Right atrium auricular region (tissue), 2 donors: ENCODE measurements at regions not wholly inside any gene's neighbourhood (a gene's known extent, or its start where the extent isn't known, plus 50 kb on each side); places are given as distances from the start of the nearest gene placed in this dataset.

ENCODE experiments used
- DNase-seq: peaks from one replicate; pipeline ENCODE4 v3.0.0-alpha.2; 2019; ENCODE audit warnings: low spot score
- H3K27ac ChIP-seq, 2 donors: fragments of 200-600 bp; sonication (generic); 1 replicate in 1 of 2; 2 replicates in 1 of 2; pipeline ENCODE4 v1.5.1; 2016 to 2019
- H3K27me3 ChIP-seq, 2 donors: fragments of 200-600 bp; sonication (generic); one replicate each; pipeline versions ENCODE4 v1.5.1 to v1.6.0; 2017 to 2019
- H3K36me3 ChIP-seq: fragments of 200-600 bp; sonication (generic); one replicate; pipeline ENCODE4 v1.5.1; 2016
- H3K4me1 ChIP-seq, 2 donors: fragments of 200-600 bp; sonication (generic); one replicate each; pipeline versions ENCODE4 v1.5.1 to v1.6.0; 2017 to 2019
- H3K4me3 ChIP-seq, 2 donors: fragments of 200-600 bp; sonication (generic); 1 replicate in 1 of 2; 2 replicates in 1 of 2; pipeline ENCODE4 v1.5.1; 2017 to 2019; ENCODE audit warnings: mild to moderate bottlenecking in 1 of 2, moderate library complexity in 1 of 2
- H3K9me3 ChIP-seq, 2 donors: fragments of 200-600 bp; sonication (generic); one replicate each; pipeline ENCODE4 v1.5.1; 2019
- TF ChIP-seq, protein P1 (sequence below), 2 donors: fragments of 200-600 bp; sonication (generic); IDR thresholded peaks; one replicate each; pipeline ENCODE4 v1.5.1; 2019; ENCODE audit warnings: antibody characterized with exemption in 2 of 2

DNA sequence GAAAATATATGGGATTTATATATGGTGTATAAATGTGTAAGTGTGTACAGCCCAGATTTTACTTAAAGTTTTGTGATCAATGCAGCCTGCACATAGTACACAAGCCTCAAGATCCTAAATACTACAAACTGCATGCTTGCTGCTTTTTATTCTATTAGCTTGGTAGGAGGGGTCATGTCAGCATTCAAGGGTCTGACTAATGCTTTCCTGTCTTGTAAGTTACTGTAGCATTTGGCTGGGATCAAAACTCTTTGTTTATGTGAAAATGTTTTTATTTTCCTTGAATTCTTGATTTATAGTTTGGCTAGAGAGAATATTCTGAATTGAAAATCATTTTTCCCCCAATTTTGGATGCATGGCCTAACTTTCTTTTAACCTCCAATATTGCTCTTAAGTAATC lies 370.9 kb downstream of the NSUN3 start:
- no peak for DNase-seq
- H3K9me3 ChIP-seq: no peaks in the 10 kb centered on the region
- TF ChIP-seq, protein P1, sequence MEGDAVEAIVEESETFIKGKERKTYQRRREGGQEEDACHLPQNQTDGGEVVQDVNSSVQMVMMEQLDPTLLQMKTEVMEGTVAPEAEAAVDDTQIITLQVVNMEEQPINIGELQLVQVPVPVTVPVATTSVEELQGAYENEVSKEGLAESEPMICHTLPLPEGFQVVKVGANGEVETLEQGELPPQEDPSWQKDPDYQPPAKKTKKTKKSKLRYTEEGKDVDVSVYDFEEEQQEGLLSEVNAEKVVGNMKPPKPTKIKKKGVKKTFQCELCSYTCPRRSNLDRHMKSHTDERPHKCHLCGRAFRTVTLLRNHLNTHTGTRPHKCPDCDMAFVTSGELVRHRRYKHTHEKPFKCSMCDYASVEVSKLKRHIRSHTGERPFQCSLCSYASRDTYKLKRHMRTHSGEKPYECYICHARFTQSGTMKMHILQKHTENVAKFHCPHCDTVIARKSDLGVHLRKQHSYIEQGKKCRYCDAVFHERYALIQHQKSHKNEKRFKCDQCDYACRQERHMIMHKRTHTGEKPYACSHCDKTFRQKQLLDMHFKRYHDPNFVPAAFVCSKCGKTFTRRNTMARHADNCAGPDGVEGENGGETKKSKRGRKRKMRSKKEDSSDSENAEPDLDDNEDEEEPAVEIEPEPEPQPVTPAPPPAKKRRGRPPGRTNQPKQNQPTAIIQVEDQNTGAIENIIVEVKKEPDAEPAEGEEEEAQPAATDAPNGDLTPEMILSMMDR (IDR thresholded peaks at IDR 0.05): no peak
- H3K27me3 ChIP-seq: no peaks in the 10 kb centered on the region
- no peaks in the 10 kb centered on the region for H3K36me3 ChIP-seq
- H3K4me3 ChIP-seq: no peak overlapping the region
- no peak overlapping the region for H3K27ac ChIP-seq
- H3K4me1 ChIP-seq: no peaks in the 10 kb centered on the region

DNA sequence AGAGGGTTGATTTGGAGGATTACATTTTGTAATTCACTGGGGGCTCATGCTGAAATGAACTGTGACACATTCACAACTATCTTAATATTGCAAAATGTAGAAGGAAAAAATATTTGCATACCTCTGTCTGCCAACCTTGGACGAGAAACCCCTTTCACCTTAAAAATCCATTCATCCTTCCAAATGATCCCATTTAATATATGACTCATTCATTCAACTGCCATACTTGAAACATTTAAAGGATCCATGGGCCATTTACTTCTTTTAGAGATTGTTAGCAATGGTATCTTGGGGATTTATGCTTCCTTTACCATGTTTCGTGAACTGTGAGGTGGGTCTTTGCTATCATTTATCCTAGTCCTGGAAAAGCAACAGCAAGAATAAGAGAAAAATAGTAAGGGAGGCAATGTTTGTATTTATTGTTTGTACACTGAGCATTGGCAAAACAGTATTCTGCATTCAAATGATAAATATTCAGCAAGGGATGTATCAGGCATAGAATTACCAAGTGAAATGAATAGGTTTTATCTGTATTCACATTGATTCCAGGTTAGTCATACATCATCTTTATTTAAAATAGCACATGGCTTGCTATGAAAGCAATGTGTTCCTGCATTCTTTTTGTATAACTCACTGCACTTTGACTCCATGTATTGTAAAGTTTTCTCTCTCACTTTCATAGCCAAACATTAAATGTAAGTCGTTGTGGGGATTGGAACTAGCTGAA lies 378.1 kb downstream of the NSUN3 start:
- no peaks in the 10 kb centered on the region for H3K27me3 ChIP-seq
- no peak overlapping the region for H3K27ac ChIP-seq
- no peaks in the 10 kb centered on the region for H3K36me3 ChIP-seq
- no peak overlapping the region for H3K4me3 ChIP-seq
- H3K4me1 ChIP-seq: no peaks in the 10 kb centered on the region
- TF ChIP-seq, protein P1 (IDR thresholded peaks at IDR 0.05): no peak
- H3K9me3 ChIP-seq: no peaks in the 10 kb centered on the region
- DNase-seq: no peak

DNA sequence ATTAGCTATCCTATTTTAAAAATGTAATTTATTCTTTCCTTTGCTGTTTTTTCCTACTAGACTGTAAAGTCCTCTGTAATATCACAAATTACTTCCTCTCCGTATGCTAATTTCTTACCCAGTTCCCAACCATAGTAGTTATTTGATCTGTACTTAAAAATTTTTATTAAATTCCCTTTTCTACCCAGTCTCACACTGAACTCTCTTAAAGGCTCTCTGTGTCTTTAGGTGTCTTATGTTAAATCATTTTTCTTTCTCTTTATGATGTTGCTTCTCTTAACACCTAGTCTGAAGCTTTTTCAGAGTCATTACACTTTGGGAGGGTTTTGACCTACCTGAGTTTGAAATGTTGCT lies 378.6 kb downstream of the NSUN3 start:
- Histone ChIP-seq H3K27me3 (no peaks in the 10 kb centered on the region), H3K36me3 (no peaks in the 10 kb centered on the region), H3K4me3 (no peak overlapping the region), H3K9me3 (no peaks in the 10 kb centered on the region), H3K27ac (no peak overlapping the region), H3K4me1 (no peaks in the 10 kb centered on the region)
- DNase-seq: no peak
- TF ChIP-seq, protein P1 (IDR thresholded peaks at IDR 0.05): no peak

DNA sequence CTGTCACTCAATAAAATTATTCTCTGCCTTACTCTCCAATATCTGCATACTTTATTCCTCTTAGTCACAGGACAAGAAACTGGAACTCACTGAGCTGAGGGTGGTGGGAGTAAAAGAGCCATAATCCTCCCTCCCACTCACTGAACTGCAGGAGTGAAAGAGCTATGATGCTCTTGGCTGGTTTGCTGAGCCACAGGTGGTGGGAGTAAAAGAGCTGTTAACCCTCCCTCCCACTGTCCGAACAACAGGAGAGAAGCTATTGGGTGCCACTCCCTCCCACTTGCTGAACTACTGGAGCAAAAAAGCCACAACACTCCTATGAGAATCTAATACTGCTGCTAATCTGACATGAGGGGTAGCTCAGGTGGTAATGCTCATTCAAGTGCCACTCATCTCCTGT lies 391.0 kb downstream of the NSUN3 start:
- DNase-seq: no peak
- TF ChIP-seq, protein P1 (IDR thresholded peaks at IDR 0.05): no peak
- Histone ChIP-seq H3K27ac (no peak overlapping the region), H3K4me1 (no peaks in the 10 kb centered on the region), H3K9me3 (peaks cover 0 to 4% of the 10 kb centered on the region in 2 donors), H3K27me3 (no peaks in the 10 kb centered on the region), H3K36me3 (no peaks in the 10 kb centered on the region), H3K4me3 (no peak overlapping the region)

DNA sequence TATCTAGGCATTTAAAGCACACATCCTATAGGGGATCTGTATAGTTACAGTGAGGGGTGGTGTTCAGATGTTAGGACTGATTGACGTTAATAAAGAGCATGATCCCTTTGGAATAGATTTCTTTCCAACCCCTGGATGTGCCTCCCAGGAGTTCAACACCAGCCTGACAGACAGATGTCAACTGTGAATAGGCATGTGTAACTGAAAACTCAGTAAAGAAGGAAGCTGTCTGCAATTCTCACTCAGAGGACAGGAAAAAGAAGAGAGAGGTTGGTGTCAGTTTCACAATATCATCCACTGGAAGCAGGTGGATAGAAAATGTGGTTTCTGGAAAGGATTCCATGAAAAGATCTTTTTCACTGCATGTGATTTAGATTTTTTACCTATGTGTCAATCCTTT lies 396.3 kb downstream of the NSUN3 start:
- H3K9me3 ChIP-seq: peaks cover 0 to 4% of the 10 kb centered on the region in 2 donors
- H3K27me3 ChIP-seq: no peaks in the 10 kb centered on the region
- H3K36me3 ChIP-seq: no peaks in the 10 kb centered on the region
- H3K4me3 ChIP-seq: no peak overlapping the region
- H3K27ac ChIP-seq: no peak overlapping the region
- H3K4me1 ChIP-seq: no peaks in the 10 kb centered on the region
- TF ChIP-seq, protein P1 (IDR thresholded peaks at IDR 0.05): no peak
- DNase-seq: no peak

DNA sequence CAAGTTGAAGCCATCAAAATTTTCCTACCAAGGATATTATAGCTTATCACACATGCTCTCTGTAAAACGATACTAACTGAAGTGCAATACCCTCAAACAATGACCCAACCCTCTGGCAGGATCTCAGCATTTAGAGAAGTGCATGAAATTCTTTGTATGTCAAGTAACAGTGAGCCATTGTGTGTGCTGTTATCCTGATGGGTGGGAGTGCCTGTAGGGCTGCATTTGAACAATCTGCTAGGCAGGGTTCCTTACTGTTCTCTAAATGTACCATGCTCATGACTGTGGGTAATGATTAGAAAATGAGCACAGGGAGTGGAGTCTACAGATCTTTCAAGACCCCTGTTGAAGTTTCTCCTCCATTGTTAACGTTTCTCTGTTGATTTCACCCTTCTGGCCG lies 398.1 kb downstream of the NSUN3 start:
- Histone ChIP-seq H3K27me3 (no peaks in the 10 kb centered on the region), H3K4me1 (no peaks in the 10 kb centered on the region), H3K27ac (no peak overlapping the region), H3K9me3 (peaks cover 0 to 4% of the 10 kb centered on the region in 2 donors), H3K36me3 (no peaks in the 10 kb centered on the region), H3K4me3 (no peak overlapping the region)
- DNase-seq: no peak
- TF ChIP-seq, protein P1 (IDR thresholded peaks at IDR 0.05): no peak
